ENCODE measurements at regions not wholly inside any gene's neighbourhood (a gene's known extent, or its start where the extent isn't known, plus 50 kb on each side); places are given as distances from the start of the nearest gene placed in this dataset.

- Histone ChIP-seq H4K5ac (ENCODE audit: insufficient read length, low read depth, low read length) (no peak overlapping the region), H3K4me1 (replicated peaks in 1 of 4; ENCODE audit: control insufficient read depth in 3 of 4, insufficient read depth in 4 of 4, low read length in 3 of 4) (no peaks in the 10 kb centered on the region), H3K36me3 (ENCODE audit: control insufficient read depth in 2 of 4, insufficient read depth in 4 of 4, low read length in 3 of 4) (no peaks in the 10 kb centered on the region), H3K79me2 (ENCODE audit: control insufficient read depth in 1 of 2, insufficient read depth in 2 of 2, low read length in 2 of 2) (no peaks in the 10 kb centered on the region), H2AK5ac (ENCODE audit: low read depth, low read length) (no peak overlapping the region), H3K4me3 (ENCODE audit: extremely low read depth in 1 of 4, insufficient read depth in 2 of 4, low read depth in 3 of 4, low read length in 4 of 4) (no peak overlapping the region), H2BK5ac (ENCODE audit: low read depth, low read length) (no peak overlapping the region), H2BK120ac (replicated peaks; ENCODE audit: low read depth, low read length) (no peak overlapping the region), H3K18ac (ENCODE audit: extremely low read depth, low read length) (no peak overlapping the region), H3K23ac (ENCODE audit: insufficient read length) (no peak overlapping the region), H3K23me2 (ENCODE audit: low read depth, low read length) (no peaks in the 10 kb centered on the region), H3K79me1 (ENCODE audit: low read depth, low read length) (no peaks in the 10 kb centered on the region), H3K27ac (ENCODE audit: low read depth, low read length) (no peak overlapping the region), H3K9me3 (ENCODE audit: insufficient read depth in 2 of 2, low read depth in 1 of 2, low read length in 1 of 2) (no peaks in the 10 kb centered on the region), H4K8ac (ENCODE audit: extremely low read depth, insufficient read depth, low read length) (no peak overlapping the region), H3K9ac (replicated peaks in 1 of 4; ENCODE audit: extremely low read depth in 1 of 4, low read depth in 3 of 4, low read length in 3 of 4) (no peak overlapping the region), H4K91ac (replicated peaks; ENCODE audit: insufficient read length, low read length) (no peak overlapping the region), H3K4ac (replicated peaks; ENCODE audit: insufficient read length, low read depth, low read length) (no peak overlapping the region), H4K20me1 (replicated peaks in 1 of 2; ENCODE audit: control insufficient read depth in 1 of 2, insufficient read depth in 2 of 2, low read length in 2 of 2) (no peaks in the 10 kb centered on the region), H2BK15ac (ENCODE audit: low read length) (no peak overlapping the region), H2AFZ (ENCODE audit: low read length) (no peak overlapping the region), H3K14ac (ENCODE audit: insufficient read length) (no peak overlapping the region), H2BK12ac (ENCODE audit: low read depth, low read length) (no peak overlapping the region), H3K4me2 (ENCODE audit: insufficient read depth in 1 of 2, low read depth in 2 of 2, low read length in 2 of 2) (no peak overlapping the region), H3K27me3 (replicated peaks in 1 of 4; ENCODE audit: control insufficient read depth in 3 of 4, extremely low read depth in 1 of 4, insufficient read depth in 3 of 4, low read length in 3 of 4) (no peaks in the 10 kb centered on the region), H2BK20ac (ENCODE audit: low read length) (no peak overlapping the region), H3K56ac (replicated peaks; ENCODE audit: insufficient read length, low read depth, low read length) (no peak overlapping the region)
- FAIRE-seq (no peak), DNase-seq (ENCODE audit: low read depth in 1 of 2, low spot score in 2 of 2) (no peak)
- CTCF ChIA-PET (ENCODE audit: partially characterized antibody) = no interaction called here
- POLR2A ChIA-PET (ENCODE audit: partially characterized antibody) = no interaction called here
- WGBS, 2 experiments (ENCODE audit: extremely low coverage in 1 of 2, insufficient coverage in 1 of 2, insufficient read length in 1 of 2, insufficient replicate concordance in 2 of 2, low coverage in 1 of 2, low lambda C conversion rate in 2 of 2, missing lambda C conversion rate in 1 of 2) = 86% methylated on average over 1 of the region's 1 CpG; no CpG with 5 or more reads in 1 of the 2 experiments
- TF ChIP-seq CEBPB (IDR thresholded peaks at IDR 0.05; ENCODE audit: low read depth, low read length) (no peak), CTBP2 (IDR thresholded peaks at IDR 0.05; ENCODE audit: borderline replicate concordance, insufficient read depth, insufficient read length, low read length) (no peak), TCF12 (IDR thresholded peaks at IDR 0.05; ENCODE audit: low read depth, low read length) (no peak), CBX5 (IDR thresholded peaks at IDR 0.05; ENCODE audit: low read depth, low read length) (no peak), ZNF274 (IDR thresholded peaks at IDR 0.05; ENCODE audit: borderline replicate concordance, extremely low read depth, low read length) (no peak), KDM1A (IDR thresholded peaks at IDR 0.05; ENCODE audit: borderline replicate concordance, low read length) (no peak), JUN (IDR thresholded peaks at IDR 0.05; ENCODE audit: low read depth, low read length) (no peak)
- TF ChIP-seq, protein P1, sequence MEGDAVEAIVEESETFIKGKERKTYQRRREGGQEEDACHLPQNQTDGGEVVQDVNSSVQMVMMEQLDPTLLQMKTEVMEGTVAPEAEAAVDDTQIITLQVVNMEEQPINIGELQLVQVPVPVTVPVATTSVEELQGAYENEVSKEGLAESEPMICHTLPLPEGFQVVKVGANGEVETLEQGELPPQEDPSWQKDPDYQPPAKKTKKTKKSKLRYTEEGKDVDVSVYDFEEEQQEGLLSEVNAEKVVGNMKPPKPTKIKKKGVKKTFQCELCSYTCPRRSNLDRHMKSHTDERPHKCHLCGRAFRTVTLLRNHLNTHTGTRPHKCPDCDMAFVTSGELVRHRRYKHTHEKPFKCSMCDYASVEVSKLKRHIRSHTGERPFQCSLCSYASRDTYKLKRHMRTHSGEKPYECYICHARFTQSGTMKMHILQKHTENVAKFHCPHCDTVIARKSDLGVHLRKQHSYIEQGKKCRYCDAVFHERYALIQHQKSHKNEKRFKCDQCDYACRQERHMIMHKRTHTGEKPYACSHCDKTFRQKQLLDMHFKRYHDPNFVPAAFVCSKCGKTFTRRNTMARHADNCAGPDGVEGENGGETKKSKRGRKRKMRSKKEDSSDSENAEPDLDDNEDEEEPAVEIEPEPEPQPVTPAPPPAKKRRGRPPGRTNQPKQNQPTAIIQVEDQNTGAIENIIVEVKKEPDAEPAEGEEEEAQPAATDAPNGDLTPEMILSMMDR (IDR thresholded peaks at IDR 0.05; ENCODE audit: control extremely low read depth in 1 of 3, insufficient read depth in 1 of 3, low read depth in 1 of 3, low read length in 3 of 3) = no peak
- TF ChIP-seq, protein P2, sequence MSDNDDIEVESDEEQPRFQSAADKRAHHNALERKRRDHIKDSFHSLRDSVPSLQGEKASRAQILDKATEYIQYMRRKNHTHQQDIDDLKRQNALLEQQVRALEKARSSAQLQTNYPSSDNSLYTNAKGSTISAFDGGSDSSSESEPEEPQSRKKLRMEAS (IDR thresholded peaks at IDR 0.05) = no peak
- TF ChIP-seq, protein P3, sequence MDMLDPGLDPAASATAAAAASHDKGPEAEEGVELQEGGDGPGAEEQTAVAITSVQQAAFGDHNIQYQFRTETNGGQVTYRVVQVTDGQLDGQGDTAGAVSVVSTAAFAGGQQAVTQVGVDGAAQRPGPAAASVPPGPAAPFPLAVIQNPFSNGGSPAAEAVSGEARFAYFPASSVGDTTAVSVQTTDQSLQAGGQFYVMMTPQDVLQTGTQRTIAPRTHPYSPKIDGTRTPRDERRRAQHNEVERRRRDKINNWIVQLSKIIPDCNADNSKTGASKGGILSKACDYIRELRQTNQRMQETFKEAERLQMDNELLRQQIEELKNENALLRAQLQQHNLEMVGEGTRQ (IDR thresholded peaks at IDR 0.05; ENCODE audit: low read length) = no peak
- TF ChIP-seq, protein P4, sequence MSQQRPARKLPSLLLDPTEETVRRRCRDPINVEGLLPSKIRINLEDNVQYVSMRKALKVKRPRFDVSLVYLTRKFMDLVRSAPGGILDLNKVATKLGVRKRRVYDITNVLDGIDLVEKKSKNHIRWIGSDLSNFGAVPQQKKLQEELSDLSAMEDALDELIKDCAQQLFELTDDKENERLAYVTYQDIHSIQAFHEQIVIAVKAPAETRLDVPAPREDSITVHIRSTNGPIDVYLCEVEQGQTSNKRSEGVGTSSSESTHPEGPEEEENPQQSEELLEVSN (IDR thresholded peaks at IDR 0.05) = no peak
These were observed 713.5 kb downstream of the SORCS1 start for GRCh38 chr10:106450966-106451365.
